ENCODE measurements at regions not wholly inside any gene's neighbourhood (a gene's known extent, or its start where the extent isn't known, plus 50 kb on each side); places are given as distances from the start of the nearest gene placed in this dataset.

- no peak for DNase-seq (ENCODE audit: low read depth)
- TF ChIP-seq CTCF (IDR thresholded peaks at IDR 0.05; ENCODE audit: insufficient read depth, low read depth, low read length), result no peak
- H3K4me3 ChIP-seq (ENCODE audit: low read depth, low read length), result no peak overlapping the region
Measured at GRCh38 chr9:19662213-19662612, 126.6 kb downstream of the SLC24A2 start.

- no peak for TF ChIP-seq CTCF (IDR thresholded peaks at IDR 0.05; ENCODE audit: insufficient read depth, low read depth, low read length)
- no peak for DNase-seq (ENCODE audit: low read depth)
- no peak overlapping the region for H3K4me3 ChIP-seq (ENCODE audit: low read depth, low read length)
Measured at GRCh38 chr9:19660019-19660418, 128.8 kb downstream of the SLC24A2 start.

- DNase-seq (ENCODE audit: low read depth), result no peak
- no peak overlapping the region for H3K4me3 ChIP-seq (ENCODE audit: low read depth, low read length)
- TF ChIP-seq CTCF (IDR thresholded peaks at IDR 0.05; ENCODE audit: insufficient read depth, low read depth, low read length), result no peak
Measured at GRCh38 chr9:19656704-19657103, 132.1 kb downstream of the SLC24A2 start.

- DNase-seq (ENCODE audit: low read depth), result no peak
- H3K4me3 ChIP-seq (ENCODE audit: low read depth, low read length), result no peak overlapping the region
- no peak for TF ChIP-seq CTCF (IDR thresholded peaks at IDR 0.05; ENCODE audit: insufficient read depth, low read depth, low read length)
Measured at GRCh38 chr9:19651681-19652080, 137.2 kb downstream of the SLC24A2 start.

GRCh38 chr9:19650312-19650711 lies 138.5 kb downstream of the SLC24A2 start:
- no peak for TF ChIP-seq CTCF (IDR thresholded peaks at IDR 0.05; ENCODE audit: insufficient read depth, low read depth, low read length)
- H3K4me3 ChIP-seq (ENCODE audit: low read depth, low read length), result no peak overlapping the region
- no peak for DNase-seq (ENCODE audit: low read depth)

- TF ChIP-seq CTCF (IDR thresholded peaks at IDR 0.05; ENCODE audit: insufficient read depth, low read depth, low read length), result no peak
- no peak for DNase-seq (ENCODE audit: low read depth)
- H3K4me3 ChIP-seq (ENCODE audit: low read depth, low read length), result no peak overlapping the region
Measured at GRCh38 chr9:19649336-19650041, 139.3 kb downstream of the SLC24A2 start.

GRCh38 chr9:19648672-19649071 lies 140.2 kb downstream of the SLC24A2 start:
- no peak overlapping the region for H3K4me3 ChIP-seq (ENCODE audit: low read depth, low read length)
- TF ChIP-seq CTCF (IDR thresholded peaks at IDR 0.05; ENCODE audit: insufficient read depth, low read depth, low read length), result no peak
- DNase-seq (ENCODE audit: low read depth), result no peak

Measured in fibroblast of villous mesenchyme (primary cell).